Fibroblast of skin of scalp (primary cell): ENCODE measurements at regions not wholly inside any gene's neighbourhood (a gene's known extent, or its start where the extent isn't known, plus 50 kb on each side); places are given as distances from the start of the nearest gene placed in this dataset.
"Not testable (repeated sequence)": the region's sequence is repeated elsewhere in the genome, so short reads cannot be mapped to it uniquely, and the experiment has no call there.

Experiments
- DNase-seq: peaks from one replicate; pipeline ENCODE4 v3.0.0-alpha.2; 2013

- no peak for DNase-seq
Measured at GRCh38 chr10:78326372-78326771, 292.7 kb downstream of the RPS24 start.

- DNase-seq, result no peak
Measured at GRCh38 chr10:78327778-78328591, 294.3 kb downstream of the RPS24 start.

GRCh38 chr10:78328592-78329404 lies 295.1 kb downstream of the RPS24 start:
- no peak for DNase-seq

- no peak for DNase-seq
Measured at GRCh38 chr10:78330884-78331283, 297.2 kb downstream of the RPS24 start.

GRCh38 chr10:78331391-78331922 lies 297.8 kb downstream of the RPS24 start:
- peak; percentile 64 for DNase-seq

- no peak for DNase-seq
Measured at GRCh38 chr10:78332012-78332411, 298.3 kb downstream of the RPS24 start.

- DNase-seq, result no peak
Measured at GRCh38 chr10:78332657-78333056, 299.0 kb downstream of the RPS24 start.

GRCh38 chr10:78333362-78334143 lies 299.9 kb downstream of the RPS24 start:
- DNase-seq, result no peak

- no peak for DNase-seq
Measured at GRCh38 chr10:78335371-78335690, 301.7 kb downstream of the RPS24 start.

- DNase-seq, result no peak
Measured at GRCh38 chr10:78335691-78336401, 302.2 kb downstream of the RPS24 start.

- DNase-seq, result peak; percentile 86
Measured at GRCh38 chr10:78336402-78336791, 302.7 kb downstream of the RPS24 start.

- DNase-seq, result no peak
Measured at GRCh38 chr10:78337016-78337415, 303.4 kb downstream of the RPS24 start.

- DNase-seq, result peak; percentile 43
Measured at GRCh38 chr10:78337646-78338391, 304.2 kb downstream of the RPS24 start.

- no peak for DNase-seq
Measured at GRCh38 chr10:78338717-78339116, 305.1 kb downstream of the RPS24 start.

GRCh38 chr10:78339251-78339650 lies 305.6 kb downstream of the RPS24 start:
- no peak for DNase-seq

- DNase-seq, result no peak
Measured at GRCh38 chr10:78341953-78342614, 308.4 kb downstream of the RPS24 start.

GRCh38 chr10:78342827-78343653 lies 309.4 kb downstream of the RPS24 start:
- DNase-seq, result no peak

GRCh38 chr10:78344257-78344656 lies 310.6 kb downstream of the RPS24 start:
- not testable (repeated sequence) for DNase-seq

GRCh38 chr10:78345515-78345914 lies 311.9 kb downstream of the RPS24 start:
- DNase-seq, result not testable (repeated sequence)

- DNase-seq, result no peak
Measured at GRCh38 chr10:78346721-78347120, 313.1 kb downstream of the RPS24 start.
